ENCODE measurements at regions not wholly inside any gene's neighbourhood (a gene's known extent, or its start where the extent isn't known, plus 50 kb on each side); places are given as distances from the start of the nearest gene placed in this dataset.

DNA sequence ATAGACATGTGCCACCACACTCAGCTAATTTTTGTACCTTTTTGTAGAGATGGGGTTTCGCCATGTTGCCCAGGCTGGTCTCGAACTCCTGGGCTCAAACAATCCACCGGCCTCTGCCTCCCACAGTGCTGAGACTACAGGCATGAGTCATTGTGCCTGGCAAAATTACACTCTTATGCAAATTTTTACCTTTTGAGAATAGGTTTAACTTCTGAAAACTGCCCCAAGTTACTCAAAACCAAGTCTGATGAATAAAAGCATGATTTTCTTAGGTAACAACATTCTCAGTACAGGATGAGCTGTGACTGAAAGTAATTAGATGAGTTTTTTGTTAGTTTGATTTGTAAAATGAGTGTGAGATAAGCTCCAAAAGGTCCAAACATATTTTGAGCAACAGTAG is 166.0 kb downstream of the RPS29 start:
- no peak for TF ChIP-seq CTCF (IDR thresholded peaks at IDR 0.05)
- TF ChIP-seq POLR2A (IDR thresholded peaks at IDR 0.05), result no peak
- no peak for TF ChIP-seq POLR2AphosphoS5 (IDR thresholded peaks at IDR 0.05)
